GM12874 (cell line): ENCODE measurements at regions not wholly inside any gene's neighbourhood (a gene's known extent, or its start where the extent isn't known, plus 50 kb on each side); places are given as distances from the start of the nearest gene placed in this dataset.

ENCODE experiments used
- CTCF ChIP-seq: IDR thresholded peaks from 2 replicates; pipeline ENCODE4 v1.5.1; 2011; ENCODE audit warnings: low read depth, mild to moderate bottlenecking, control low read depth, low read length, moderate library complexity; ENCODE audit not compliant: insufficient read depth

GRCh38 chr1:13892671-13893325, 192.8 kb downstream of the PRDM2 start:
- no peak for TF ChIP-seq CTCF

GRCh38 chr1:13893409-13893821, 193.4 kb downstream of the PRDM2 start:
- no peak for TF ChIP-seq CTCF

GRCh38 chr1:13896932-13897331, 196.9 kb downstream of the PRDM2 start:
- no peak for TF ChIP-seq CTCF

GRCh38 chr1:13898406-13898805, 198.4 kb downstream of the PRDM2 start:
- no peak for TF ChIP-seq CTCF

GRCh38 chr1:13899856-13900255, 199.9 kb downstream of the PRDM2 start:
- TF ChIP-seq CTCF, result no peak

- no peak for TF ChIP-seq CTCF
Observed at GRCh38 chr1:13900583-13900982, 200.6 kb downstream of the PRDM2 start.

GRCh38 chr1:13901039-13901438, 201.1 kb downstream of the PRDM2 start:
- no peak for TF ChIP-seq CTCF
